ENCODE measurements at regions not wholly inside any gene's neighbourhood (a gene's known extent, or its start where the extent isn't known, plus 50 kb on each side); places are given as distances from the start of the nearest gene placed in this dataset.
"Not testable (repeated sequence)": the region's sequence is repeated elsewhere in the genome, so short reads cannot be mapped to it uniquely, and the experiment has no call there.

GRCh38 chr5:38680094-38680825, 123.8 kb upstream of the LIFR start:
- DNase-seq: no peak

- DNase-seq: no peak
Measured at GRCh38 chr5:38681029-38681706, 124.7 kb upstream of the LIFR start.

- no peak for DNase-seq
Measured at GRCh38 chr5:38681966-38682365, 125.5 kb upstream of the LIFR start.

- no peak for DNase-seq
Measured at GRCh38 chr5:38686658-38687057, 130.2 kb upstream of the LIFR start.

- no peak for DNase-seq
Measured at GRCh38 chr5:38692346-38692745, 135.9 kb upstream of the LIFR start.

GRCh38 chr5:38692781-38693527, 136.5 kb upstream of the LIFR start:
- no peak for DNase-seq

- no peak for DNase-seq
Measured at GRCh38 chr5:38695021-38695958, 138.8 kb upstream of the LIFR start.

- DNase-seq: no peak
Measured at GRCh38 chr5:38697013-38697412, 140.6 kb upstream of the LIFR start.

- not testable (repeated sequence) for DNase-seq
Measured at GRCh38 chr5:38705529-38705928, 140.3 kb upstream of the OSMR start.

GRCh38 chr5:38706376-38706775, 139.4 kb upstream of the OSMR start:
- no peak for DNase-seq

- DNase-seq: no peak
Measured at GRCh38 chr5:38707352-38708210, 138.2 kb upstream of the OSMR start.

GRCh38 chr5:38709678-38710306, 136.0 kb upstream of the OSMR start:
- no peak for DNase-seq

- DNase-seq: no peak
Measured at GRCh38 chr5:38710627-38711026, 135.2 kb upstream of the OSMR start.

GRCh38 chr5:38712391-38712790, 133.4 kb upstream of the OSMR start:
- DNase-seq: no peak

- no peak for DNase-seq
Measured at GRCh38 chr5:38714240-38714639, 131.6 kb upstream of the OSMR start.

GRCh38 chr5:38714703-38715355, 131.0 kb upstream of the OSMR start:
- DNase-seq: no peak

- DNase-seq: no peak
Measured at GRCh38 chr5:38715696-38716095, 130.1 kb upstream of the OSMR start.

GRCh38 chr5:38716516-38716915, 129.3 kb upstream of the OSMR start:
- DNase-seq: no peak

- no peak for DNase-seq
Measured at GRCh38 chr5:38718771-38719391, 126.9 kb upstream of the OSMR start.

- no peak for DNase-seq
Measured at GRCh38 chr5:38719403-38719802, 126.4 kb upstream of the OSMR start.
